ENCODE measurements at regions not wholly inside any gene's neighbourhood (a gene's known extent, or its start where the extent isn't known, plus 50 kb on each side); places are given as distances from the start of the nearest gene placed in this dataset.

GRCh38 chr3:98980915-98981596, 79.6 kb upstream of the DCBLD2 start:
- no peak for DNase-seq (ENCODE audit: low read depth, low spot score)
- H3K27ac ChIP-seq, result peak overlapping the region; percentile 60

GRCh38 chr3:98979296-98979695, 77.8 kb upstream of the DCBLD2 start:
- DNase-seq (ENCODE audit: low read depth, low spot score), result no peak
- H3K27ac ChIP-seq, result no peak overlapping the region

- DNase-seq (ENCODE audit: low read depth, low spot score), result no peak
- peak overlapping the region; percentile 88 for H3K27ac ChIP-seq
These were observed 76.7 kb upstream of the DCBLD2 start for GRCh38 chr3:98978068-98978811.

DNA sequence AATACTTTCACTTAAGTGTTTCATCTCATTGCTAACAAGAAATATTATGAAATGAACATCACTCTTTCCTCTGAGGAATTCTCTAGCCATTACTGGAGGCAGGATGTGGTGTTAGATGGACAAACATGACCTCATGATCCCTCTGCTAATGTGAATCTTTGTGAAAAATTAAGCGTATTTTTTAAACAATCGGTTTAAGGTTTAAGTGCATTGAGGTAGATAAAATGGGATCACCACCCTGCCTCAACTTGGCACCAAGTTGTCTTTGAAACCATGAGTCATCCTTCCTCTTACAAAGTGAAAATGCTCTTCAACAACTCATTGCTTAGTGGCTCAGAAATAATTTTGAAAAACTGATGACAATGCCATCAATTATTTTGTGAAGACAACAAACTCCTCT, 76.0 kb upstream of the DCBLD2 start:
- H3K27ac ChIP-seq, result peak overlapping the region; percentile 88
- no peak for DNase-seq (ENCODE audit: low read depth, low spot score)

- H3K27ac ChIP-seq, result peak overlapping the region; percentile 99
- no peak for DNase-seq (ENCODE audit: low read depth, low spot score)
These were observed 72.9 kb upstream of the DCBLD2 start for GRCh38 chr3:98974442-98974841.

DNA sequence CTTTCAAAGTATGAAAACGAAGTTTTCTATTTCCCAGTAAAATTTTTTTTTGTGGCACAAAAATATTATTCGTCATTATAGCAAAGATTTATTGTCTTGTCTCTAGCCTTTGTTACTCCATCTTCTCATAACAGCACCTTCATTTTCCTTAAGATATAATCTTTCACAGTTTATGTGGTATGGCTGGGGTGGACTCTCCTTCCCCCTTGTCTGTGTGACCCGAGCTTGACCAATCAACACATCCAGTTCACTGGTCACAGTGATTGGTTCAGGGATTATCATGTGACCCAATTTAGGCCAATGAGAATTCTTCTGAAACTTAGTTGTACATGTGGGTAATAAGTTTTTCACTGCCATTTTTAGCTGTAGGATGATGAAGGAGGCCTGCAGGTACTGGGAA, 71.2 kb upstream of the DCBLD2 start:
- DNase-seq (ENCODE audit: low read depth, low spot score), result no peak
- peak overlapping the region; percentile 99 for H3K27ac ChIP-seq

GRCh38 chr3:98972155-98972554, 70.7 kb upstream of the DCBLD2 start:
- DNase-seq (ENCODE audit: low read depth, low spot score), result peak; percentile 88
- H3K27ac ChIP-seq, result peak overlapping the region; percentile 99

DNA sequence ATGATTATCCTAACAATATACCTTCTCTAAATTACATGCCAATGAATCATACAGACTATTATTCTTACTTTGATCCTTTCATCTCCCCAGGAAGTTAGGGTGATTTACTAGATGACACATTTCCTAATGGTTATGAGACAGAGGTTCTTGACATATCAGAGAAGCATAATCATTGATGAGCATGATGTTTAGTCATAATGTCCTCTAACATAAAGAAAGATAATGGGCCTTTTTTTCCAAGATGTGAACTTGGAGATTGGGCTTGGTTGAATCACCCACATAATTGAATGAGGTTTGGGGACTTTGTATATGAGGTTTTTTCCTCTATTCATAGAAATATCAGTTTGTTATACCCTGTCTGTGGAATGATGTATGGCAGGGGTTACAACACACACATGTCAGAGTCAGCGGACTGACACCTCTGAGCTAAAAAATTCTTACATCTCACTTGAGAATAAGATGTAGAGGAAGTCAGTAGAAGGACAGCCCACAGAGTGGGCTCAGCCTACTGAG, 69.7 kb upstream of the DCBLD2 start:
- DNase-seq (ENCODE audit: low read depth, low spot score), result peak; percentile 90

GRCh38 chr3:98969295-98969694, 67.8 kb upstream of the DCBLD2 start:
- peak overlapping the region; percentile 99 for H3K27ac ChIP-seq
- no peak for DNase-seq (ENCODE audit: low read depth, low spot score)

More for the DNA sequence above, 69.7 kb upstream of the DCBLD2 start:
- peak overlapping the region; percentile 99 for H3K27ac ChIP-seq

GRCh38 chr3:98968824-98969223, 67.3 kb upstream of the DCBLD2 start:
- H3K27ac ChIP-seq, result peak overlapping the region; percentile 99

DNA sequence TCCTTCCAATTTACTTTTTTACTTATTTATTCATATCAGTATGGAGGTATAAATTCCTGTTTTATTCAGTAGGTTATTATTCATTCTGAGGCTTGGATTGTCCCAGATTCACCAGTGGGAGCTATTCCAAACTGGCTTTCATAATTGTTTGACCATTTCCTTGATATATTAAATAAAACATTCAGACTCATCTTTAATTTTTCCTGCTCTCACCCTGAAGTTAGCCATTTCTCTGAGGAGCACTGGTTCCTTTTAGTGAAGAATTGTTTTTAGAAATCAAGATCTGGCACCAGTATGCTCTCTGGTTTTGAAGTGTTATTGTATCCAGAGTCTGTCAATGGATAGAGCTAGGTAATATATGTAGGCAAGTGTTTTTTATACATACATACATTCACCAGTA, 66.9 kb upstream of the DCBLD2 start:
- DNase-seq (ENCODE audit: low read depth, low spot score), result no peak
- peak overlapping the region; percentile 99 for H3K27ac ChIP-seq

More at GRCh38 chr3:98968824-98969223, 67.3 kb upstream of the DCBLD2 start:
- no peak for DNase-seq (ENCODE audit: low read depth, low spot score)

DNA sequence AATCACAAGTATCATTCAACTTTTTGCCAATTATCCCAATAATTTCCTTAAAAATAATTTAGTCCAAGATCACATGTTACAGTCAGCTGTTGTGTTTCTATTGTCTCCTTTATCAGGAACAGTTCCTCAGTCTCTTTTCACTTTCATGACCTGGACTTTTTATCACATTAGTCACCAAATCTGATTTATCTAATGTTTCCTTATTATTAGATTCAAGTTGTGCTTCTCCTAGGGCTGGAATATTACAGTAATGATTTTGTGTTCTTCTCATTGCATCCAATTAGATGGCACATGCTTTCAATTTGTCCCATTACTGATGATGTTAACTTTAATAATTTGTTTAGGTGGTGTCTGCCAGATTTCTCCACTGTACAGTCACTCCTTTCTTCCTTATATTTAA, 66.3 kb upstream of the DCBLD2 start:
- peak overlapping the region; percentile 99 for H3K27ac ChIP-seq
- DNase-seq (ENCODE audit: low read depth, low spot score), result no peak

DNA sequence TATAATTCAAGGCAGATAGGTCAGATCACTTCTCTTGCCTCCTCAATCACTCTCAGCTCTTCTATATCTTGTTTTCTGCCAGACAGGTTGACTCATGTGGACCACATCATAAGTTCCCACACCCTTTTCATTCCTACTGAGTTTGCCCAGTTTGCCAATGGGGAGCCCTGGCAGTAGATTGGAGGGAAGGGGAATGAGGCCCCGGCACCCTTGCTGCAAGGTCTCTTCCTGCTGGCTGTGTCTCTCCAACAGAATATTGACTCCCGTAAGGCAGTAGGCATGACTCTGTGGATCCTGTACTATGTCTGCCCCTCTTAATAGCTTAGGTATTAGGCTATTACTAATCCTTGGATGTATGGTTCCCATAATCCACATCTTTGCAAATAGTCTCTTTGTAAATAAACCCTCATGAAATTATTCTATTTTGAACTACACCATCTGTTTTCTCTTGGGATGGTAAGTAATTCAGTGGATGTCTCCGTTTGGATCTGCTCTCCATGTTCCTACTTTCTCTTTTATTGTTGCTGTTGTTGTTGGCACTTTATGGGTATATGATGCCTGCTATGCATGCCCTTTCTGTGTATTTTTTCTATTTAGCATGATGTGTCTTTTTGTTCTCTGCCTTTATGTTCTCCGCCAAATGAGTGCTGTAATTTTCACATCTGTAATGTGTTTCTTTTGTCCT, 65.5 kb upstream of the DCBLD2 start:
- H3K27ac ChIP-seq, result peak overlapping the region; percentile 99
- no peak for DNase-seq (ENCODE audit: low read depth, low spot score)

DNA sequence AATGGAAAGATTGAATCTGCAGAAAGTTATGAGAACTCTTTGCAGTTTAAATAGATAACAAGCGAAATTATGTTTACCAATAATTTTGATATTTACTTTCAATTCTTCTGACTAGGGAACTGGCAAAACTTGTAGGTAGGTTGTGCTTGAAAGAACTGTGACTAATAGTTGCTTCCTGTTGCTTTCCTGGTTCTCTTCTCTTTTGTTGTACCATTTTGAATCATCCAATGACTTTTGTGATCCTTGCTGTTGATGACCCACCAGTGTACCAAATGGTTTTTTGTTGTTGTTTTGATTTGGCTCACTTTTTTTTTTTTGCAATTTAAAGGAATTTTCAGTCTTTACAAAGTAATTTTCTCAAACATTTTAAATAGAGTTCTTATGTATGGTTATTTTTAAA, 64.9 kb upstream of the DCBLD2 start:
- DNase-seq (ENCODE audit: low read depth, low spot score), result no peak
- peak overlapping the region; percentile 99 for H3K27ac ChIP-seq

GRCh38 chr3:98964784-98965183, 63.3 kb upstream of the DCBLD2 start:
- DNase-seq (ENCODE audit: low read depth, low spot score), result no peak
- peak overlapping the region; percentile 99 for H3K27ac ChIP-seq

GRCh38 chr3:98963546-98963945, 62.1 kb upstream of the DCBLD2 start:
- DNase-seq (ENCODE audit: low read depth, low spot score), result no peak
- peak overlapping the region; percentile 99 for H3K27ac ChIP-seq

GRCh38 chr3:98962951-98963350, 61.5 kb upstream of the DCBLD2 start:
- DNase-seq (ENCODE audit: low read depth, low spot score), result no peak
- H3K27ac ChIP-seq, result peak overlapping the region; percentile 99

GRCh38 chr3:98962189-98962930, 60.9 kb upstream of the DCBLD2 start:
- peak; percentile 89 for DNase-seq (ENCODE audit: low read depth, low spot score)
- peak overlapping the region; percentile 99 for H3K27ac ChIP-seq

DNA sequence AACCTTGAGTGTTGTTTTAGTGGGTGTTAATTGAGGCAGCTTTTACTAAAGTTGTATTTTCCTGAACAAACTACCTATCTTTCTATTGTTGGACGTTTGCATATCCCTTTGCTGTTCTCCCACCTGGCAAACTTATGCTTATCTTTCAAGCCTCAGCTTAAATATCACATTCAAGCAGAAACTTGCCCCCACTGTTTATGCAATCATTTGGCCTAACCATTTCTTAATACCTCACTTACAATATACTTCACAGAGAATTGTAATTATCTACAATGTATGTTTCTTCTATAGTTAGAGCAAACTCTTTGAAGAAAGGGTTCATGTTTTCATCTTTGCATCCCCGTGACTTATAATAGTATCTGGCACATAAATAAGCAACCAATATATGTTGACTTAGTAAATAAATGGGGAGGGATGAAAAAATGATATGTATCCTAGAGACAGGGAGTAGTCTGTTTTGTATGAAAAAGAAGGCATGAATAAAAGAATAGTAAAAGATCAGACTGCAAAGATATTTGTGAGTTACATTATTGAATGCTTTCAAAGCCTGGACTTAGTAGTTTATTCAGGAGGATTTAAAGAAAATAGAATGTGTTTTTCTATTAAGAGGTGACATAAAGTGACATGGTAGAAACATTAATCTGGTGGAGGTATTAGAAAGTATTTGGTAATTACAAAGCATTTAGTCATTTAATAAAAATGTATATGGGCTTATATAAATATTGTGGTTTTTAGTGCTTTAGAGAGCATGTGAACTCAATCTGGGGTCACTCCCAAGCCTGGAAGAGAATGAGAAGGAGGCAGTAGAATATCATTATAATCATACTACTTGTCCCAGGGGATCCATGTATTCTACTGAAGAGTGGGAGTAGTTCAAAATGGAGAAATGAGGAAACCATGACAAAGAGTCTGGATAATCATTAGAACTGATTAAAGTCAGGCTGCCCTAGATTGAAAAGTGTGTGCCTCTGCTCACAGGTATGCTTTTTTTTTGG, 60.0 kb upstream of the DCBLD2 start:
- H3K27ac ChIP-seq, result peak overlapping the region; percentile 99
- no peak for DNase-seq (ENCODE audit: low read depth, low spot score)

Data from epithelial cell of prostate (primary cell).